Stimulated activated CD8-positive, alpha-beta memory T cell treated with anti-CD3 and anti-CD28 coated beads, Interleukin-7, amount 100 ng/mL, for 48 hours (primary cell): ENCODE measurements at regions not wholly inside any gene's neighbourhood (a gene's known extent, or its start where the extent isn't known, plus 50 kb on each side); places are given as distances from the start of the nearest gene placed in this dataset.

Experiments used
- DNase-seq, 2 donors: peaks; one replicate each; pipeline ENCODE4 v3.0.0-alpha.2; 2020; ENCODE audit warnings: low read depth in 1 of 2; ENCODE audit errors: extremely low read depth in 1 of 2

DNA sequence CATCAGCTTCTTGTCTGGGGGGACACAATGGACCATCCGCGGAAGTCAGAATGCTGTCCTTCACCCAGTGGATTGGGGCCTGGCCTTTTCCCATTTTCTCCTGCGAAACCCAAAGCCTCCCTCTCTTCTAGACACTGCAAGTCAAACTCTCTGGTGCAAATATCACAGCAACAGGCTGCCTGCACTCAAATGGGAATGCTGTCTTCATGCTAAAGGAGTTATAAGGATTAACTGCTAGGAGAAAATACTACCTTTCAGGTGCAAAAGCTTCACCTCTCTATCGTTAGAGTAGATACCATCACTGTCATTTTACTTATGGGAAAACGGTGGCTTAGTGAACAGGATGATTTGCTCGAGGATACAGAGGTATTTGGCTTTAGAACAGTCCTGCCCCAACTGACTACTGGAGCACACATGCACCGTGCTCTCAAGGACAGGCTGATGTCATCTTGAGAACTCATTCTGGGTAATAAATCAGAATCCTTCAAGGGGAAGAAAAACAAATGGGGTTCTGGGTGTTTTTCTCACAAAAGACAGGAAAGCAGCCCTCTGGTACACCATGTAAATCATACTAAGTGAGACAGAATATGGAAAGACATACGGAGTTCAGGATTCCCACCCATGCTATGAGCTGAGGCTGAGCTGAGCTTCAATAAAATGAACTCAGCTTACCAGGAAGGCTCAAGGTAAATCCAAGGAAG is 100.9 kb downstream of the SAMD9 start:
- DNase-seq: no peak

DNA sequence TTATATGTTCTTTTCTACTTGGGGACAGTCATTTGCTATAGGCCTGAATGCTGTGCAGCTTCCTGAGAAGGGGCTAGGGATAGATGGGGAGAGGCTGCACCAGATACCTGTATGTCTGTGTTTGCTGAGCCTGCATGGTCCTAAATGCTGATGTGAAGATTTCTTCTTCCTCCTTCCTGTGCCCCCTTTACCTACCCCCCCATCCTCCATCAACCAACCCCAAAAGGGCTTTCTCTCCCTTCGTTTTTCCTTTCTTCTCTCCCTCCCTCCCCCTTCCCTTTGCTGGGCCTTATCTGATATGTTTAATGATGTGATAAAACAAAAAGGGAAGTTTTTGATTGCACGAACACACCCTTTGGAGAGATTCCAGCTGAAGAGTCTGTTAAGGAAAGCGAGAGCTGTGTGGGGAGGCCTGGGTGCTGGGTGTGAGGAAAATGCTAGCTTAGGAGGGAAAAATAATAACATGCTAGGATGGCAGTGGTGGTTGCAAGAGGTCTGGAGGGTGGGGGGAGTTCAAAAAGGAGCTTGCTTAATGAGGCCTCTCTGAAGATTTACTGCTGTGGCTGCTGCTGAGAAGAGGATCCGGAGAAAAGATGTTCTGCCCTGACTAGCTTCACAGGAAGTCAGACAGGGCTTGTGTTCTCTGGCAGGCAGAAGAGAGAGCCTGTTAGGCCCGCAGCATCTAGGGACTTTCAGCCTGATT is 101.8 kb downstream of the SAMD9 start:
- DNase-seq: no peak

DNA sequence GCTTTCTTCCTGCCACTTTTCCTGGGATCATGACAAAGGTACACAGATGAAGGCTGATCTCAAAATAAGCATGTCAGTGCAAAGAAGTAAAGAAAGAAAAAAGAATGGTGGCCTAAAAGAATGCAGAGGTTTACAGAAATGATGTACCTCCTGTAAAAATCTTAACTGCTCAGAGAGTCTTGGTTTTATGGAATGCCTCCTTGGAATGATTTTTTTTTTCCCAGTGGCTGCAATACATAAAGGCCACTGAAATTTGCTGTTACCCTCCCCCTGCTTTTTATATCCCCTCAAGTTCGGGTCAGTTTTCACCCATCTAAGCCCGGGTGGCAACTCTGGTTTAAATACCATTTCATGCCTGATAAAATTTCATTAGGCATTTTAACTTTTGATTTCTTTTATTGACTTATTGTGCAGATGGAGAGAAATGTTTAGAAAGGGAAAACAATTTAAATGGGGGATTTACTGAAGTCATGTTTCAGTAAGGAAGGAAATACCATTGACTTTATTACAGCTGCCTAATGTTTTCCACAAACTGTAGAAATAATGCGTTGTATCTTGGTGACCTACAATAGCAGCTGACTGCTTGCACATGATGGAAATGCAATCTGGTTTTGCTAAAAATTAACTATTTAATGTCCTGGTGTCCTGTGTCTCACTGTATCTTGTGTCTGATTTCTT is 102.5 kb downstream of the SAMD9 start:
- no peak for DNase-seq

DNA sequence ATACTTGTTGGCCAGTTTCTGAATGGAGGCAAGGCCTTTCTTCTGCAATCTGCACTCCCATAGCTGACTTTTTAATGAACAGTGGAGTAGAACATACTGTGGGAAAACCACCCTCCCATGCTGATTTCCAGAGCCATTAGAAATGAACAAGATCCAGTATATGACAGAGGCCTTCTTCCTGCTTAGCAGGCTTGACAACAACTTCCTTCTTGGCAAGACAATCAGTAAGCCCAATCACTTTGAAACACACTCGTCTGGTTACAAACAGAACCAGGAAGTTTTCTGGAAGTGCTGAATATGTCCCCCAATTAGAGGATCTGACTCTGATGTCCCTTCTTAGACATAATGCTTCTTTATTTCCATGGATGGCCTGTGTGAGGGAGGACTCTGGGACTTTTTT is 103.4 kb downstream of the SAMD9 start:
- DNase-seq: no peak

DNA sequence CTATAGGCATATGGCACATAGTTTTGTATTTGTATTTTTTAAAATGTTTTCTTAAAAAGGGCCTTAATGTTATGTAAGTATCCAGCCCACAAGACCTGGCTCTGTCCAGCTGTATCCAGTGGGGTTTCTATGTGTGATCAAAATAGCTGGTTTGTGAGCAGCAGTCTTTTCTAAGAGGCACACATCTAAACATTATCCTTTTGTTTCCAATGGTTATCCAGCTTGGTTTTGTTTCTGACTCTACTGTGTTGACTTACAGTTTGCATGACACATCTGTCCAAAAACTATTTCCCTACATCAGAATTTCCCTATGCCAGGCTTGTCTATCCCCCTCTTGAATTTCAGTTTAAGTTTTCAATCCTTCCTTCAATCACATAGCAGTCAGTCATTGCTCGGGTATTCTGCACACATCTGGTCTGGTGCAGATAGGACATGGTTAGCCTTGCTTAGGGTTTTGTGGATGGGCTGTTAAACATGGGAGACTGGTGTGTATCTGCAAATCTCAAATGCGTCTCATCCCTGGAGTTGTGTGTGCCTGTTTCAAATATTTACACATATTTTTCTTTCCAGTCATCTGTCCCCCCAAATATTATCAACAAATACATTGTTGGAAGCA is 104.2 kb downstream of the SAMD9 start:
- DNase-seq: no peak

DNA sequence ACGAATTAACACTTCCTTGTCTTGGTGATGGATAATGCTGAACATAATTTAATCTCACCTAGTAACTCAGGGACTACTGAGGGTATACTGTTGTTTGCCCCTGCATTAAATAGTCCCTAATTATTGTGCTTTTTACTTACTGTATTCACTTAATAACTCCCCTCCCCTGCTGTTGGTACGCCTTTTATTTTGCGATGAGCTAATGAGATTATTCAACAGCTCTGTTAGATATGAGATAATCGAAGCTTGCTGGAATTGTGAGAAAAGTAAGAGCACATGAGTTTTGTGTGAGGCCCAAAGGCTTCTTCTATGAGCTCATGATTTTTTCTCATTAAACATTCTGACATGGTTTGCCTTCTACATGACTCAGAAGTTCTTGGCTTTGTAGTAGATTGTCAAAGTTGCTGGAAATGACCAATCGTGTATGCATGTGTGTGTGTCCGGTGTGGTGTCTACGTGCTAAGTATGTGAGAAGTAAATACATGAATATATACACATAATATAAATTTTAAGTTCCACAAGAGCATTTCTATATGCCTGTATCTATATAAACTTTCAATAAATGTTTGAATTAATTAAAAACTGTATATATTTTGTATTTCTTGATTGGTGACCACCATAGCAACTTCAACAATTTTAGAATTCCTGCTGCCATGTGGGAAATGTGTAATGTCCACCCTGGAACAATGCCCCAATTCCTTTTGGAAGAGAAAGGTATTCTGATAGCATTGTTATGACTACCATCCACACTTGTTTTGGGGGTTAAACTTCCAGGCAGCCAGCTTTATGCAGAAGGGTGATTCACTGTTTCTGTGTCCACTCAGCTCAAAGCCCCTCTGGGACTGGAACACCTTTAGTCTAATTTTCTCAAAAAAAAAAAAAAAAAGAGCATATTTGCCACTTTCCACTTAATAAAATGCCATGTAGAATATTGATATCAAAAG is 106.2 kb downstream of the SAMD9 start:
- no peak for DNase-seq

DNA sequence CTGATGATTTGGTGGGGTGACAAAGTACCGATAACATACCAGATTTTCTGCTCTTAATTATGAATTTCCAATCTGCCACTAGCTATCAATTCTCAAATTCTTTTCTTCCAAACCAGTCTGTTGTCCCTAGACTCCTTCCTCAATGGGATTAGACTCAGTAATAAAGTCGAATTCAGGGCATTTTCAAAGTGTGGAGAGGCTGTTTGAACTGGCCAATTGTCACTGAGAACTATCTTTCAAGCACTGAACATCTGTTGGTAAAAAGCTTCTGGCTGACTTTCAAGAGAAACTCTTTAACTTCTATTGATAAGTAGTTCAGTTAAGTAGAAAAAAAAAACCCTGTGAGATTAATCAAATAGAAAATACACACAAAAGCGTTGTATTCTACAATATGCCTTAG is 108.9 kb downstream of the SAMD9 start:
- DNase-seq: no peak

DNA sequence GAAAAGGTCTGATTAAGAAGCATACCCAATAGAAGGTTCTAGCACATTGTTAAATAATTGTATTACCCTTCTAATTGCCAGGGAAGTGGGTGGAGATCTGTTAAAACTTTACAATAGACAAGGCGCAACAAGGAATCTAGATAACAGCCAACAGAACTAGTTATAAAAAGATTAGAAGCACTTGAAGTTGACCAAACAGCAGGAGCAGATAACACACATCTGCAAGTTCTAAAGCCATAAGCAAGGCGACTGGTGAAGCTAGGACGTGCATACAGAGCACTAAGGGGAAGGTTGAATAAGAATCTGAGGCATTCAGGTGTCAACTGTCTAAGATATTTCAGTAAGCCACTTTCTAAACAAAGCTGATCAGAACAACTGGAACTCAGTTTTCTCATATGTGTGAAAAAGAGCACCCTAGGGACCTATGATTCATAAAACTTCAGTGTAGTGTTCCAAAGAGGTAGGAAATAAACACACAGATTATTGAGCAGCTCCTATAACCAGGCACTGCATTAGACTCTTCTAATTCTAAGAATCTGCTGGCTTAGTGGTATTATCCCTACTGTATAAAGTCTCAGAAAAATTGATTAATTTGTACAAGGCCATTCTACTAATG is 111.2 kb downstream of the SAMD9 start:
- no peak for DNase-seq

DNA sequence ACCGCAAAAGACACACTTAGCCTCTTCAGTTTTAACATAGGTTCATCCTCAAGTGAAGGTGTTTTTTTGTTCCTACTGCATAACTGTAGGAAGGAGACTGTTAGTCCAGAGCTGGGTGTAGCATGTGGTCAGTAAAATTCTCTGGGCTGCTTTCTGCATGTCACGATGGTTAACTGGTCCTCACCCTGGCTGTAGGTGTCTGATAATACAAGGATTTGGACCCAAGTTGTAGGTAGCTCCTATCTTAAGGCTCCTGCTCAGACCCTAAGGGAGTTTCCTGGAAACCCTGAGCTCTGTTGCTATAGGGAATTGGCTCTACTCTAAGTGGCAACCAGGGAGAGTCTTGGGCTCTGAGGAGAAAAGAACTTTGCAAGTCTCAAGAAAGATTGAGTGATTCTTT is 112.9 kb downstream of the SAMD9 start:
- DNase-seq: no peak

DNA sequence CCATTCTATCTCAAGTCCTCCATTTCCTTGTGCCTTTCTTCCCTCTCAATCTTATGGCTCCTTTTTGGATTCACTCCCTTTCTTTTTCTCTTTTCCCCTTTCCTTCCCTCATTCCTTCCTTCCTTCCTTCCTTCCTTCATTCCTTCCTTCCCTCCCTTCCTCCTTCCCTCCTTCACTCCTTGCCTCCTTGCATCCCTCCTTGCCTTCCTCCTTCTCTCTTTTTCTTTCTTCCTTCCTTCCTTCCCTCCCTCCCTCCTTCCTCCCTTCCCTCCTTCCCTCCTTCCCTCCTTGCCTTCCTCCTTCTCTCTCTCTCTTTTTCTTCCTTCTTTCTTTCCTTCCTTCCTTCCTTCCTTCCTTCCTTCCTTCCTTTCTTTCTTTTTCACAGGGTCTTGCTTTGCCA is 120.1 kb downstream of the SAMD9 start:
- DNase-seq: no peak

DNA sequence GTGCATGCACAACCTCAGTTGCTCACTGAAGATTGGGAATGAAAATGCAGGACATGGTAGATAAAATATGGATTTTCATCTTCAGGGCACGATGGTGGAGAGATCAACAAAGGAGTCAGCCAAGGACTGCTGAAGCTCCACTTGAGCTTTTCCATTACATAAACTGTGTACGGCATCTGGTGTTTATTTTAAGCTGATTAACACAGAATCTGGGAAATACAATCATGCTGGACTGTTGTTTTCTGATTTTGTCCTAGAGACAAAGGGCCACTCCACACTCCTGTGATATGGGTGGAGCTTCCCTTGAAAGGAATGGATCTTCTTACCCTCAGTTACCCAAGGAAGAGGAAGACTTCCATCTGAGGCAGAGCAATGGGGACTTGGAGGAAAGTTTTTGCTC is 120.6 kb downstream of the SAMD9 start:
- DNase-seq: no peak

DNA sequence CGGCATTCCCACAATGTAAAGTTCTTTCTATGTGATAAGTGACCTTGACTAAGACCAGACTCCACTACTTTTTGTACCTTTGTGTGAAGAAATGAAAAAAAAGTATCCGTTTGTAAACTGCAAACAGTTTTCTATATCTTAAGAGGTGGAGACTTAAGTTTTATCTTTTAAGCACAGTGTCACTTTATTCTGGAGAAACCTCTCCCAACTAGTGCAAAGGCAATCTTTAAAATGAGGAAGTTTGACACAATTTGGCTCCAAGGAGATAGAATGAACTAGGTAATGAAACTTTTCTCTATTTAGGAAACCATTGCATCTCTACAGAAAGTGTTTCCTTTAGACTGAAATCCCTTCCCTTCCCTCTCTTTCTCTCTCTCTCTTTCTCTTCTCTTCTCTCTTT is 122.9 kb downstream of the SAMD9 start:
- DNase-seq: no peak

DNA sequence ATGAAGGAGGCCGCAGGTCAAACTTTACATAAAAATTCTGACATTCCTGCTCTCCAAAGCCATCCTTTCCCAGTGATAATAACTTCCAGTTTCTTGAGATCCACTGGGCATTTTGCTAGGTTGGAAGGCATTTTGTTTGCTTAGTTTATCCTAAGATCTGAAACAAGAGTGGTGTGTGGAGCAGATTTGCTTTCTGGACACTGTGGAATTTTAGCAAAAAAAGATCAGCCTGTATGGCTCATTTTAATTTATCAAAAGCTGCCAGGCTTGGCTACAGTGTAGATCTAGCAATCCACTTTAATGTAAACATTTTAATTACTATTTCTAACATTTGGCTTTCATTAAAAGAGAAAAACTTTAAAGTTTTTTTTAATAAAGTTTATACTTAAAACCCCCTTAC is 124.8 kb downstream of the SAMD9 start:
- no peak for DNase-seq

DNA sequence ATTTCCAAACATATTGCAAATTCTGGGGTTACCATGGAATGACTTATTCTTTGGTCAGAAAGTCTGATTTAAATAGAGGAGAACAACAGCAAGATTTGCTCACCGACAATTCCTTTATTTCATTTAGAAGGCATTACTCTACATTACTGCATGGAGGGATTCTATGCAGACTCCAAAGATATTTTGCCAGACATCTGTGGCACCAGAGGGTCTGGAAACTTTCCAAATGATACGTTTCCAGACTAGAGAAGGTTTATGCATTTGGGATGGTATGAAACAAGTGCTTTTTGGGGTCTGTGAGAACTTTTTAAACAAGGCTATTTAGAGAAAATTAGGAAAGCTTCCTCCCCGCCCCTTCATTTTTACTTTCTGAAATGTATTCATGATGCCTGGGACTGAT is 125.3 kb downstream of the SAMD9 start:
- DNase-seq: no peak

DNA sequence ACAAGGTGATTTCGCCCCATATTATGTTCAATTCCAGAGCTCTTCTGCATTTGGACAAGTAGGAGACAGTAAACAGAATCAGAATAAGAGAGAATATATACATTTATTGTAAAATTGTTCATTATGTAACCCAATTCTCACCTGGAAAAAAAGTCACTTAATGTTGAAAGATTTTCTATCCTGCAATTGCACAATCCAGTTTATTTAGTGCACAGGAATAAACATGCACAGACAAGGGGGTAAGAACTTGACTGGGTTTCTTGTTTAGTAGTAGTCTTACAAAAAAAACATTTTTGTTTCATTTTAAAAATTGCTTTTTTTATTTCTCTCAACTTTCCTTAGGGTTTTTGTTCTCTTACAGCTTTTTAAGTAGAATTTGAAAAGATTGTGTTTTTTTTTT is 126.6 kb downstream of the SAMD9 start:
- DNase-seq: no peak

DNA sequence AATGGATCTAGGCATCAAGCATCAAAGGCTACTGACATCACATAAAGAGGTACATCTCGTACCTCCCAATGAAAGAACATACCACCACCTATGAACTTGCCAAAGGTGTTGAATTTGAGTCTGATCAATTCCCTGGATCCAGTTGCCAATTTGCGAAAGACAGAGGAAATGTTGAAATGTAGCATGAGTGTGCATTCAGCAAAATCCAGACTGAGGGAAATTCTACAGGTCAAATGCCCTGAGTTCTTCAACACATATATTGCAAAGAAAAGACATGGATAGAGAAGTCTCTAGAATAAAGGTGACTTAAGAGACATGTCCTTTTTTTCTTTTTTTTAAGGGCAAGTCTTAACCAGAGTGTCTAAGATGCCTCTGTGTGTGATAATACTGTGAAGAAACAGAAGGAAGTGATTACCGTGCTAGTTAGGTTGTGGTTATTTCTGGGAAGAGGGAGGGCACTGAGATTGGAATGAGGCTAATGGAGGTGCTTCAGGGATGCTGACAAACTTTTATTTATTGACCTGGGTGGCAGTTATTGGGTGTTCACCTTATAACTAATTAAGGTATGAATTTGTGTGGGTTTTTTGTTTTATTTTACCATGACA is 128.7 kb downstream of the SAMD9 start:
- DNase-seq: no peak

DNA sequence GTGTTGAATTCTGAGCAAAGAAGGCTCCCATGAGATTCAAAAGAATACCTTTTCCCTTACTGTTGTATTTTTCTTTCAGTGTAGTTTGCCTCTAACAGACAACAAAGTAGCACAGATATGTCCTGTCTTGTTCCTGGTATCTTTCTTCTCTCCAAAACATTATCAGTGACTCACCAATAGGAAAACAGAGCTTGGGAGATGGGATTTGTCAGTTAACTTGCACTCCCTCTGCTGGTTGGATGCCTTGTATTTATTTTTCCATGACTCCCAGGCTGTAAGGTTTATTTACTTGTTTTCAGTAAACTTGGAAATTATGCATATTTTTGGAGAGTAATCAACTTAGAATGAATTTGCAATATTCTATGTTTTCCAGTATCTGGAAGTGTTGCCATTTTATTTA is 129.7 kb downstream of the SAMD9 start:
- no peak for DNase-seq

DNA sequence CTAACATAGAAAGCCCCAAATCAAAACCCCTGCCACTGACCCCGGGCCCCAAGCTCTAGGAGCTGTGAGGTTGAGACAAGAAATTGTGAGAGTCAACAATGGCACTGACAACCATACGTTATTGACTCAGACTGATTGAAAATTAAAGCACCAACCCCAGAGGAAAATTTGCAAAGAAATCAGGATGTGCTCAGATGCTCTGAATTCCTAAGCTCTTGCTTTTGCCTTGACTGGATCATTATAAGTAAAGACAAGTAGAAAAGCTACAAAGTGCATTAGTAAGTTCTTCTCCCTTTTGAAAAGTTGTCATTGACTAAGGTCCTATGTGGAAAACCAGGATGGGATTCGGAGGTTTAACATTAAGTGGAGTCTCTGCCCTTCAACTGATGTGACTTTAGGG is 130.2 kb downstream of the SAMD9 start:
- no peak for DNase-seq

DNA sequence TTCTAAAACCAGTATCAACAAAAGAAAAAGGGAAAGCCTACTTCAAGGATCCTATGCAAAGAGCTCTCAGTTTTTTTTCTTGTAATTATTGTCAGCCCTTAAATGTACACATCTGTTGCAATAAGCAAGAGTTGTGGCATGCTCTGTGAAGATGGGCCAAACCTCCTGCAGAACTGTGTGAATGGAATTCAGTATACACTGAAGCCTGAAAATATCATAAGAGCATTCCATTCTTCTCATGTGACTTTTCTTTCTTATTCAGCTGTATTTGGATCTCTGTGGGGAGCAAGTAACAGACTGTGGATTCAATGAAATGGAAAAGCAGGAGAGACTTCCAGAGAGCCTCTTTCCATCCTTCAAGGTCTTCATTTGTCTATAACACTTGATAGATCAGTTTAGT is 130.7 kb downstream of the SAMD9 start:
- DNase-seq: no peak

DNA sequence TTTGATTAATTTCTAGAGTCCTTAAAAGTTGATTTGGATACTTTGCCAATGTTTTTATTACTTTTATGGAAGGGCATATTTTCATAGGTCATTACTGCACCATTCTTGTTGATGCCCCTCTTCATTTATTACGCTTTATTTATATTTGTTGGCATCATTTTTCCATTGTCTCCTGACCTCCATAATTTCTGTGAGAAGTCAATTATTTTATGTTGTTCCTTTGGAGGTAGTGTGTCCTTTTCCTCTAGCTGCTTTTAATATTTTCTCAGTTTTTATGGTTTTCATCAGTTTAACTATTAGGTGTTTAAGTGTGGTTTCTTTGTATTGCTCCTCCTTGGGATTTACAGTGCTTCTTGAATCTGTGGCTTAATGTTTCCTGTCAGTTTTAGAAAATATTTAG is 134.9 kb downstream of the SAMD9 start:
- no peak for DNase-seq
